ENCODE measurements at regions not wholly inside any gene's neighbourhood (a gene's known extent, or its start where the extent isn't known, plus 50 kb on each side); places are given as distances from the start of the nearest gene placed in this dataset.
"Not testable (repeated sequence)": the region's sequence is repeated elsewhere in the genome, so short reads cannot be mapped to it uniquely, and the experiment has no call there.

DNA sequence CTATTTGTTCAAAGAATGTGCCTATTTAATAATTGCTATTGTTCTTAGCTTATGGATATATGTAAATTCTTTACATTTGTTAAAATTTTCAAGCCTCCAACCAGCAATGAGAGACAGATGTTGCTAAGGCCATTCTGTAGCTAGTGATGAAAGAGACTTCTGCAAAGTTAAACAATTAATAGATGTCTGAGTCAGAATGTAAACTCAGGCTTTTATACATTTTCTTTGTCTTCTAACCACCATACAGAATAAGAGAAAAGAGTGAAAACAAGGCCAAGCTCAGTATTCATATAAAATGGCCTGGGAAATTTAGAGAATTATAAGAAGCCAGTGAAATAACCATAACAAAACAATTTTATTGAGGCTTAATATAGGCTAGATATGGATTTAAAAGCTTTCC is 1102.3 kb upstream of the SEL1L start:
- no peak for DNase-seq

DNA sequence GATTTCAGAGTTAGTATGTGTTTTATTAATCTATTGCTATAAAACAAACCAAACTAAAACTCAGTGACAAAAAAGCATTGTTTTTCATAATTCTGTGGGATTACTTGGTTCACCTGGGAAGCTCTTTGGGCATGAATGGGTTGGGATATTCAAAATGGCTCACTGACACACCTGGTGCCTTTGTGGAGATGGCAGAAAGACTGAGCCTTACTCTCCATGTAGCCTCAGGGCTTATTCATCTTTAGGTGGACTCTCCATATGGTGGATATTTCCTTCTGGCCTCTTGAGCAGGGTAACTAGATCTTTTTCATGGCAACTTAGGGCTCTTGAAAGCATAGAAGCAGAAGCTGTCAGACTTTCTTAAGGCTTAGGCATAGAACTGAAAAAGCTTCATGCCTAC is 1102.8 kb upstream of the SEL1L start:
- DNase-seq: no peak

DNA sequence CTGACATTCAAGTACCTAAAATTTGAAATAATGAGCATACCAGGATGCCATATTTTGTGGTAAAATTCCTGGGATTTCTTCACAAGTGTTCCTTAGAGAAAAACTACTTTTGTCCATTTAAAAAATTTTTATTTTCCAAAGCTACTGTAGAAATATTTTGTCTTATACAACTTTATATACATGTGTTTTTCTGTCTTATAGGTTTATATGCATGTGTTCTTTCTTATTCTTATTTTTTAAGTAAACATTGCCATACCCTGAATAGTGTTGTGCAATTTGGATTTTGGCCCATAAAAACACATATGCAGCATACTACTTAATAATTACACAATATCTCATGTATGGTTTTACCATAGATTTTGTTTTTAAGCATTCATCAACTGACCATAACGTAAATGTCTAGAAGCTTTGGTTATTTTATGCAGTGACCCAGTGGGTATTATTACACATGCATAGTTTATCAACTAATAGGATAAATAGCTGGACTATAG is 1107.4 kb upstream of the SEL1L start:
- DNase-seq: no peak

DNA sequence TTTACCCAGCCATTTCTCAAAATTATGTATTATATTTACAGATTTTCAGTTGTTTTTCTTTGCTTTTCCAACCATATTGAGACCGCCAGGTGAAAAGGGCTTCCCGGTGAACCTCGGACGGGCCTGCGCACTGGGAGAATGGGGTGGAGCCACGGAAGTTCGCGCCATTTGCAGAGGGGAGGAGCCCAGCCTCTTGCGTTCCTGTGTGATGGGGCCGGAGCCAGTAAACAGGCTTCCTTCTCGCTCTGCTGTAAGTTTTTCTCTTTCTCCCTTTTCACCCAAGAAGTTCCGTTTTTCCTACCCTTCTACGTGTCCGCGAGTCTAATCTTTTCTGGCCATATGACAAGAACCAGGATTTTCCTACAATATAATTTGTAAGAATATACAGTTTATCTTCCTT is 1108.8 kb upstream of the SEL1L start:
- peak in 2 of 6 experiments; percentile 1 to 14 for DNase-seq

DNA sequence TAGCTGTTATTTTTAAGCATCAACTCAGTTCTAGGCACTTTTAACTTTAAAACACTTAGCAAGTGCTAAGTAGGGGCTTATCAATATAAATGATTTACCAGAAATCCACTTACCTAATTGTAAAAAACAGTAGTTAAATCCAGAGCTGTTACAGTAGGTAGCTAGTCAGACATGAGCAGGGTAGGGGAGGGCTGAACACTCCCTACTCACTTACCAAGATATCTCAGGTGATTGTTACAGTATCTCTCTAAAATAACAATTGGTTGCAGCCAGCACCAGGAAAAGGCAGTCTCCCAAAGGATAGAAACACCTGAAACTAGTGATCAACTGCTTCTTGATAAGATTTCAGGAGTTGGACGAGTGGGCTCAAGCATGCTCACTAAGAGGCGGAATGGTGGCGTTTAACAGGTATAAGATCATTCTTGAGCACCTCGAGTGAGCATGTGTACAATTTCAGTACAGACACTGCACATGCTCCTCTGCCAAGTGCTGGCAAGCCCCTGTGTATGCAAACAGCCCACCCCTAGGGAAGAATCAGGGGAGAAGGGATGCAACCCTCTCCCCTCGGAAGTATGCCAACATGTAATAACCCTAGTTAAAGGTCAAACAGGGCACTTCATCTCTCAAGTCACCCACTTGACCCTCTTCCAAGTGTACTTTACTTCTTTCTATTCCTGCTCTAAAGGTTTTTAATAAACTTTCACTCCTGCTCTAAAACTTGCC is 1113.6 kb upstream of the SEL1L start:
- DNase-seq: no peak

DNA sequence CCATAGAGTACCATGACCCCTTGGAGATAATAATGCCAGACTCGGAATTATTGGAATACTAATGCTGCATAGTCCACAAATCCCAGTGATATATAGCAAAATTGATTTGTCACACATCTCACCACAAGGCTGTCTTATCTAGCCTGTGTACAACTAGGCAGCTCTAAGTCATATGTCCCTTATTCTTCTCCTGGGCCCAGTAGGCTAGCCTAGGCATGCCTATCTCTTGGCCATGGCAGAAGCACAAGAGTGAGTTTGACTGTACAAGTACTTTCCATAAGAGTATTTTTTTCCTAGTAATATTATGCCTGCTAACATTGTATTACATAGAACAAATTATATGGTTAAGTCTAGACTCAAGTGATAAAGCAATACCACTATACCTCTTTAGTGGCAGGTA is 1122.1 kb upstream of the SEL1L start:
- DNase-seq: no peak

DNA sequence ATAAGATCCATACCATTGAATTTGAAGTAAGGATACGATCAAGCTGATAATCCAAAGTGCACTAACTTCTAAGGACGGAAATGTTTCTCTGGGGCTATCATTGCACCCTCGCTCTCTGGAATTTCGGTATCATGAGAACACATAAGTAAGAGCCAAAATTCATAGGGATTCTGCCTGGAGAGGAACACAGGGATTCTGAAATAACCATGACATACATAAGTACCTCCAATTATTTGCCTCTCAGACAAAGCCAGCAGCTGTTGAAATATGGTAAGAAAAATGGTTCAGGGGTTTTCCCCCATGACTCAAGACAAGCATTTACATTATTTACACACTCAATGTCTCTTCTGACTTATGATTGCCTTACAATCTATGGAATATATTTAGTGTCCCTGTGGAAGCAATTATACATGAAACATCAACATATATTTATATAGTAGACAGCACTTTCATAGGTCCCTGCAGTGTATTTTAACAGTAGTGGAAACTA is 1123.6 kb upstream of the SEL1L start:
- DNase-seq: no peak

DNA sequence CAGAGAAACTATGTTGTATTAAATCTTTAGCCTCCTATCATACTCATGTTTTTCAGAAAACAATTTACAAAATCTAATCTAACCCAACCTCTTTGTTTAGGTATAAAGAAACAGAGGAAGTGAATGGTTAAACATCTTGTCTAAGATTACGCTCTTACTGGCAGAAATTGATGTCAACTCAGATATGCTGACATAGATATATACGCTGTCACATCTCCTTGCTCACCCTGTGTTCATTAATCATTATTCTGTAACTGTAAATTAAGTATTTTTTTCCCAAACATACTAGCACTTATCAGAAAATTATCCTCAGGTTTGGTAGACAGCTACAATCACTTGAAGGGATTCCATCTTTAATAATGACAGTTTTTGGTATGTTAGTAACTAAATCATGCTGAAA is 1127.6 kb upstream of the SEL1L start:
- no peak for DNase-seq

DNA sequence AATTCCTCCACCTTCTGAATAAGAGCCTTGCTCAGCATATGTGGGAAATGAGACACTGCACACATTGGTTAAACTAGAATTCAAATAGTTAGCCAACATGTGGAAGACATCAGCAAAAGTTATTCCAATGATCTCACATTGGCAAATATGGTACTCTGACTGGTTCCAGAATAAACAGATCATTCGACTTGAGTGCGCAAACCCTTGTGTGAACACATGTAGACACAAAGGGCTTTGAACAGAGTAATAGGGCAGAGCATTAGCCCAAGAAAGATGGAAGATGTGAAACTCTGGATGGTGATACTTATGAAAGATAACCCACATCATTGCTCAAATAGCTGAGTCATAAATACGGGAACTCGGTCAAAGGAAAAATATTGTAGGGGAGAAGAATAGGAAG is 1133.4 kb upstream of the SEL1L start:
- DNase-seq: no peak

DNA sequence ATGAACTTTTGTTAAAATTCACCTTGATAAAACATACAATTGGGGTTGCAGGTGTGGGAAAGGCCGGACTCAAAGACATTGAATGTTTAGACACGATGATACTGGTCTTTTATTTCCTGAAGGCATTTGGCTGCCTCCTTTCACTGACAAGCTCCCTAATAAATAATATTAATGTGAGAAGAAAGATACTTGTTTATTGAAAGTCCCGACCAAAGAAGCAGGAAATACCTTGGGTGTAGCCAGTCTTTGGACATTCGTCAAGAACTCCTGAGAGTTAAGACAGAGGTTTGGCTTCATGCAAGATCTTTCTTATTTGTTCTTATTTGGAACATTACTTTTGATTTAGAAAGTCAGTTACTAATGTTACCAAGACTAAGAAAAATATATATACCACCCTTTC is 1133.8 kb upstream of the SEL1L start:
- no peak for DNase-seq

DNA sequence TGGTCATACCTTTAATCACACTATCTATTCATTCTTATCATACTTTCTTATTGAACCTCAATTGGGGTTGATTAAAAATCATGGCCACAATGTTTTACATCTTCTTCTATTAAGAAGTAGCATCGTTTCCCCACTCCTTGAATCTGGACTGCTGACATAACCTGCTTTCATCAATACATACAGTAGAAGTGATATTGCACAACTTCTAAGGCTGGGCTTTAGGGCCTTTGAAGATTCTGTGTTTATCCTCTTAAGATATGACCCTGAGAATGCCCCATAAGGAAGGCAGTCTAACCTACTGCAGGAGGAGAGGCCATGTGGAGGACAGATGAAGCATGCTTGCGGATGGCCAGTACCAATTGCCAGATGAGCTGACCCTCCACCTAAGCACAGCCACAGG is 1142.8 kb upstream of the SEL1L start:
- no peak for DNase-seq

DNA sequence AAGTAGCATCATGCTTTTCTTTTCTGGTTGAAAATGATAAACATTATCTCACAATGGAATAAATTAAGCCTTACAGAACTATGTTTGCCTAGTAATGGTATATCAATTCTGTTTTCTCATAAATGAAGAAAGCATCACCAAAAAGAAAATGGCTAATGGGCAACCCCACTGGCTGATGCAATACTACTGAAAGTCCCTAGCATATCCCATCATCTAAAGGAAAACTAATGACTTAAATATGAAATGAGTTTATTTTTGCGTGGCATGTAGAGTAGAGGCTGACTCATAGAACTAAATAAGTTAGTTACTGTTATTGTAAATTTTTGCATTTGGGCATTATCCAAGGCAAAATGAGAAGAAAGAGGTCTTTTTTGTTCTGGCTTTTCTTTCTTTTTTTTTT is 1156.3 kb upstream of the SEL1L start:
- no peak for DNase-seq

DNA sequence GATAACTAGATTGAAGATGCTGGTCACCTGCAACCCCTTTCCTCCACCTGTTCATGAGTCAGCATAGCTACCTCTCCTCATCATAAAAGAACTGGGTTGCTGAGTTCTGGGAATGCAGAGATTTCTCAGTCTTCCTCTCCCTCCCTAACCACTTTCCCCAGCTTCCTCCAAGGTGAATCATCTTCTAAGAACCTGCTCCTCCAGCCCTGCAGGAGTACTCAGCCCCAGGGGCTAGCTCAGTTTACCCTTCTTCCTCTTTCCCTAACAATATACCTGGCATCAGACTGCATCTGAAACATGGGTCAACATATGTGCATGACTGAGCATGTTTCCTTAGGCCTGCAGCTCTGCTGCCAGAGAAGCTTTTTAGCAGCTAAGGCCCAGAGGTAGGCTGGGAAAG is 1157.5 kb upstream of the SEL1L start:
- not testable (repeated sequence) for DNase-seq

DNA sequence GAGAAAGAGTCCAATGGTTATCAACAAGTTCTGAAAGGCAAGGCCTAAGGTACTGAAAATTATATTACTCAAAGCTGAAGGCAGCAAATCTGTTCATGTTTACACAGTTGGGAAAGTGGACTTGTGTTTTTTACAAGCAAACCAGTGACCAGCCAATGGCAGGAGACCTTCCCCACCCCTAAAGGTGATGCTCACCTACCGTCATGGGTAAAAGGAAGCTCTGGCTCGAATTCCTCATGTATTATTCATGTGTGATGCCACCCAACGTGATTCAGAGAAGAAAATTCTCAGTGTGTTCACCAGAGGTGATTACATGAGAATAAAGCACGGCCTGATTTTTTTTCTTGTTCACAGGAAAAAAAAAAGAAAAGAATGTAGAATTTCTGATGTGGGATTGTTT is 1161.2 kb upstream of the SEL1L start:
- DNase-seq: no peak

DNA sequence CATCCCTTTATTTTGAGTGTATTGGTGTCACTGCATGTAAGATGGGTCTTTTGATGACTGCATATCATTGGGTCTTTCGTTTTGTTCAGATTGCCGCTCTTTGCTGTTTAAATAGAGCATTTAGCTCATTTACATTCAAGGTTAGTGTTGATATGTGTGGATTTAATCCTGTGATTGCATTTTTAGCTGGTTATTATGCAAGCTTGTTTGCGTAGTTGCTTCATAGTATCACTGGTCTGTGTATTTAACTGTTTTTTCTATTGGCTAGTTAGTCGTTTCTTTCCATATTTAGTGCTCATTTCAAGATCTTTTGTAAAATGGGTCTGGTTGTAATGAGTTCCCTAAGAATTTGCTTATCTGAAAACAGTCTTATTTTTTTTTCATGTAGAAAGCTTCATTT is 1170.6 kb upstream of the SEL1L start:
- no peak for DNase-seq

DNA sequence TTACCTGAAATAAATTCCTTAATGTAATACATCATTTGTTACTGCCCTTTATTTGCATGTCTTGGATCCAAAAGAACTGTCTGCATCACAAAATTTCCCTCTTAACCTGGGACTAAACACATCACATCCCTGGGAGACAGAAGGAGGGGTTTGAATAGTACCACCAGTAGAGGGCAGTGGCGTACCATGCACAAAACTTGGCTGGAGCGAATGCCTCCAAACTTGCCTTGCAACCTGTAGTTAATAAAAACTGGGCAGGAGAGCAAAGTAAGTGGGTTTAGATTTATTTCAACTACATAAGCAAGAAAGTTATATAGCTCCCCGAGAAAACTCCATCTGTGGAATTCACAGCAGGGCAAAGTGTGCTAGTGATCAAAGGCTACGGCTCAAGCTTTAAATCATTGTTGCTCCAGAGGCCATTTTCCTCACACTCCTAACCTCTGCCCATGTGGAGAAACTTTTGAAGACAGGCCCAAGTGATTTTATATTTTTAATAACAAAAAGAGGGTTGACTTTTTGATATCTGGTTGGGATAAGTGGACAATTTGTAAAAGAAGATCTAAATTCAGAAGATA is 1176.7 kb upstream of the SEL1L start:
- DNase-seq: peak in 1 of 6 experiments; percentile 6

DNA sequence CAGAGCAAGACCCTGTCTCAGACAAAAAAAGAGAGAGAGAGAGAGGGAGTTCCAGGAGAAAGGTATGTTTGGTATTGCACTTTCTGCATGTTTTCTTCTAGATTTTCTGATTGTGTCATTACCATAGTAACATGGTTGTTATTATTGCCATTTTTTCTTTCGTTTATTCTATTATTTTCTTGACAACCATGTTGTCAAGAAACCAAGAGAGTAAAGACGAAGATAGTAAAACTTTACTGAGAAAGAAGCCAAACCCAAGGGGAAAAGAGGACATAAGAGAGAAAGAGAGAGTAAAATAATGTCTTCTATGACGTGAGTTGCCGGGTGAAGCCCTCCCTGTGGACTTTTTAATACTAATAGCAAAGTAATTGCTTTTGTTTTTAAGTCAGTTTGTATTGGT is 1186.0 kb upstream of the SEL1L start:
- DNase-seq: no peak

DNA sequence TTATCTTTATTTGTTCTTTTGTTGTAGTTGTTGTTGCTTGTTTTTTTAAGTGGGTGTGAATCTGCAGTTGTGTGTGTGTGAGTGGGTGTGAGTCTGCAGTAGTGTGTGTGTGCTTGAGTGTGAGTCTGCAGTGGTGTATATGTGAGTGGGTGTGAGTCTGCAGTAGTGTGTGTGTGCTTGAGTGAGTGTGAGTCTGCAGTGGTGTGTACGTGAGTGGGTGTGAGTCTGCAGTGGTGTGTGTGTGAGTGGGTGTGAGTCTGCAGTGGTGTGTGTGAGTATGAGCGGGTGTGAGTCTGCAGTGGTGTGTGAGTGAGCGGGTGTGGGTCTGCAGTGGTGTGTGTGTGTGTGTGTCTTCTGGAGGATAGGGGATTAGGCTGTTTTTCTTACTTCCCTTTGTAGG is 1186.8 kb upstream of the SEL1L start:
- DNase-seq: no peak

DNA sequence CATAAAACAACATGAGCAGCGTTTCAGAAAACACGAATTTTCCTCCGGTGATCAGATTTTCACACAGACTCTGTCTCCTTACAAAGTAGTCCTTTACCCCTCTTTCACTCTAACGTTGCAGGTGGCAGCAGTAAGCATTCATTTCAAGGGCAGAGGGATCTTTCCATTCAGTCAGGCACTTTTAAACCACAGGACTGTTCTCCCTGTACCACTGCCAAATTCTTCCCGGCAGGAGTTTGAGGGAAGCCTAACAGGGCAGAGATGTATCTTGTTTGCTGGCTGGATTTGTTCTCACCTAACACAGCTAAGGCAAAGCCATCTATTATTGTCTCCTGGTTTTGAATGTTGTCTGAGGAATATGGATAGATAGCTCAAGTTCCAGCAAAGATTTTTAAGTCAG is 1187.3 kb upstream of the SEL1L start:
- no peak for DNase-seq

DNA sequence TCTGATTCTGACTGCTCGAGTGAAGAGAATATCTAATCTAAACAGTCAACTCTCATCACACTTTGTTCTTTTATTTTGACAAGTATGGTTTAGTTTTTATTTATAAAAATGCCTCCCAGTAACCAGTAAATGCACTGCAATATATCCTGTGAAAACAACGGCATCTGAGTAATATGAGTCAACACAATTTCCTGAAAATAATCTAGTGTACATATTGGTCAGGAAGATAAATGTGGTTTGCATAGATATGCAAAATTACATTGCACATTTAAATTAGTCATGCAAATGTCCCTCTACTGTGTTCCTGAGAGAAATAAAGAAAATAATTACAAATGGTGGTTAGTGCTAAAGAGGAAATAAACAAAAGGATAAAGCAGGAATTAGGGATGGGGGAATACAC is 1190.7 kb upstream of the SEL1L start:
- DNase-seq: no peak

DNA sequence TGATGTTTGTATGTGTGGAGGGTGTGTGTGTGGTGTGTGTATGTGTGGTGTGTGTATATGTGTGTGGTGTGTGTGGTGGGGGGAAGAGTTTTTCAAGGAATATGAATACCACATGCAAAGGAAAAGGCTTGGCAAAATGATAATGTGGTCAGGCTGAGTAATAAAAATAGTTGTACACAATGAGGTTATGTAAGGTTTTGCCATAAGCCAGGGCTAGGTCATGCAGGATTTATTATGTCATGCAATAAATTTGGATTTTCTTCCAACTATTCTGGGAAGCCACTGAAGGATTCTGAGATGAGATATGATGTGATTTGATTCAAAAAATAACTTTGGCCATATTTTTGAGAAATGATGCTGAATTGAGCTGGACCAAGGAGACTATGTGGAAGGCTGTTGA is 1191.6 kb upstream of the SEL1L start:
- DNase-seq: no peak

DNA sequence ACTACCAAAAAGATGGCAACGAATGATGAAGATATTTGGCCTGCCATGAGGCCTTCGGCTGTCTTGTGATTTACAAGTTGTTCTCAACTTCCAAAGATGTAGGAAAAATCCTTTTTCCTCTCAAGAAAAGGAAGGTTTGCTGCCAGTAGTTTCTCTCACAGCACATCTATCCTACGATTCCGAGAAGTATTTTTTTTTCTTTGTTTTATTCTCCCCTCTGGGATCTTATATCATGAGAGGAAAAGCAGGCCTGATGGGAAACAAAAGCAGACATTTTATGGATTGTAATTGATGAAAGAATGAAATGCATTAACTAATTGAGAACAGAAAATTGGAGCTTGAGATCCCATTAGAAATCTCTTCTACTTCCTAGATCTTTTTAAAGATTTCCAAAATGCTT is 1197.9 kb upstream of the SEL1L start:
- no peak for DNase-seq

DNA sequence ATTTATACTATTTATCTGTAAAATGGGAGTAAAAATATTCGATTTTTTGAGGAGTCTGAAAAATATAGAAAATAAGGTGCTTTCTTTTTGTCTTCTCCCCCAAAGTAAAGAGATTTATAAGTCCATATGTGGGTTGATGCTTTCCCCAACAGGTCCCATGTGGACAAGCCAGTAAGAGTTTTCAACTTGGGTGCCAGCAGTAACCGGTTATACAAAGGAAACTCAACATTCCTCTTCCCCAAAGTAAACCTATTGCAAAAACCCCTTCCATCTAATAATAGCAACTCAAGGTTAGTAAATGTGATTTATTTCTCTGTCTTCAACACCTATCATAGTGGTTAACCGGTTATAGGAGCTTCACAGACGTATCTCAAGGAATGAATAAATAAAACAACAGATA is 1206.9 kb upstream of the SEL1L start:
- DNase-seq: no peak

DNA sequence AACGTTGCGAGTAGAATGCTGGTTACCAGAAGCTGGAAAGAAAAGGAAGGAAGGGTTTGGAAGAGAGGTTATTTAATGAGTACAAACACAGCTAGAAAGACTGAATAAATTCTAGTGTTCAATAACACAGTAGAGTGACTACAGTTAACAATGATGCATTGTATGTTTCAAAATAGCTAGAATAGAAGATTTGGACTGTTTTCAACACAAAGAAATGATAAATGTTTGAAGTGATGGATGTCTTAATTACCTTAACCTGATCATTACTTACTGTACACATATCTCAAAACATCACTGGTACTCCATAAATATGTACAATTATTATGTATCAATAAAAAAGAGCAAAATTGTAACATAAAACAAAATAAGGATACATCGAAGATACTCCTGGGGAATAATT is 1221.8 kb upstream of the SEL1L start:
- no peak for DNase-seq

DNA sequence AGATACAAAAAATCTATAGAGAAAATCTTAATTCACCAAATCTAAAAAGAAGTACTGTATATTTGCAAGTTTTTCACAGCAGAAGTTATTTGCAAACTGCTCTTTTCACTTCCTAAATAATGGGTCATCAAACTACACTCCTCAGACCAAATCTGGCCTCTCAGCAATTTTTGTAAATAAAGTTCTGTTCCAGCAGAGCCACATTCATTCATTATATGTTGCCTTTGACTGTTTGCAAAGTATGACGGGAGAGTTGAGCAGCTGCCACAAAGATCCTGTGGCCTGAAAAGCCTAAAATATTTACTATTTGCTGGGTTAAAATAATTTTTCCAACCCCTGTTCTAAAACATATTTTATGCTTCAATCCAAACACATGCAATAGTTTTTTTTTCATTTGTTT is 1222.3 kb upstream of the SEL1L start:
- no peak for DNase-seq
